ENCODE measurements at regions not wholly inside any gene's neighbourhood (a gene's known extent, or its start where the extent isn't known, plus 50 kb on each side); places are given as distances from the start of the nearest gene placed in this dataset.
A peak's percentile ranks its signal among the peaks of the same experiment; 100 is the strongest.

DNA sequence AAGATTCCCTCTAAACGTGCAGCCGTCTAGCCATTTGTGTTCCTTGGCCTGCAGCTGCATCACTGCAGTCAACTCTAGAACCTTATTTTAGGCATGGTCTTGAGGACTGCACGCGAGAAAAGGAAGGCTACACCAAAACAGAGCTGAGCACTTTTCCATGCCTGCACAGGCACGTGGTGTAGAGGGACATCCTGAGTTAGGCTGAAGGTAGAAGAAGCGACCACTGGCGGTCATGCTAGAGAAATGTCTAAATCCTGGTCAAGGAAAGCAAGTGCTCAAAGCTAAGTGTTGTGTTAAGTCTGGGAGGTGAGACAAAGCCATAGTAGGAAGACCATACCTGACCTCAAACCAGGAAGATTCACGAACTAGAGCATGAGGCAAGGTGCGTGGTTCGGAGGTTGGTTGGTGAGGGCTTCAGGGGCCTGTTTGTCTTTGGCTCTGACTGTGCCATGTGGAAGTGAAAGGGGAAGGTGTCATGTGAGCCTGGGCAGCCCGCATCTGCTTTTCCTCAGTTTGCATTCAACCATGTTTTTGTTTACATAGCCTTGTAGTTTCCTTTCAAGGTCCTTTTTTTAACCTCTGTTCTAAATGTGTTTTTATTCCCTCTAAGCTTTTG lies 203.8 kb downstream of the AASDH start:
- no peak for DNase-seq (ENCODE audit: low spot score in 2 of 2, unreplicated experiment in 2 of 2)
- peaks cover 14% of the 10 kb centered on the region for H3K36me3 Mint-ChIP-seq
- no peak for TF ChIP-seq CTCF (IDR thresholded peaks at IDR 0.05; ENCODE audit: unreplicated experiment)
- no peaks in the 10 kb centered on the region for H3K27me3 Mint-ChIP-seq (ENCODE audit: low read depth)
- H3K27ac Mint-ChIP-seq = no peak overlapping the region
- no peak overlapping the region for H3K4me3 Mint-ChIP-seq
- H3K9me3 Mint-ChIP-seq = no peaks in the 10 kb centered on the region
- H3K4me1 Mint-ChIP-seq = peaks cover 16% of the 10 kb centered on the region

GRCh38 chr4:56182356-56182755 lies 204.9 kb downstream of the AASDH start:
- Mint-ChIP-seq H3K4me3 (no peak overlapping the region), H3K27me3 (ENCODE audit: low read depth) (no peaks in the 10 kb centered on the region), H3K4me1 (peaks cover 14% of the 10 kb centered on the region), H3K36me3 (peaks cover 16% of the 10 kb centered on the region), H3K27ac (no peak overlapping the region), H3K9me3 (peaks cover 7% of the 10 kb centered on the region)
- DNase-seq (ENCODE audit: low spot score in 2 of 2, unreplicated experiment in 2 of 2) = no peak
- TF ChIP-seq CTCF (IDR thresholded peaks at IDR 0.05; ENCODE audit: unreplicated experiment) = no peak

DNA sequence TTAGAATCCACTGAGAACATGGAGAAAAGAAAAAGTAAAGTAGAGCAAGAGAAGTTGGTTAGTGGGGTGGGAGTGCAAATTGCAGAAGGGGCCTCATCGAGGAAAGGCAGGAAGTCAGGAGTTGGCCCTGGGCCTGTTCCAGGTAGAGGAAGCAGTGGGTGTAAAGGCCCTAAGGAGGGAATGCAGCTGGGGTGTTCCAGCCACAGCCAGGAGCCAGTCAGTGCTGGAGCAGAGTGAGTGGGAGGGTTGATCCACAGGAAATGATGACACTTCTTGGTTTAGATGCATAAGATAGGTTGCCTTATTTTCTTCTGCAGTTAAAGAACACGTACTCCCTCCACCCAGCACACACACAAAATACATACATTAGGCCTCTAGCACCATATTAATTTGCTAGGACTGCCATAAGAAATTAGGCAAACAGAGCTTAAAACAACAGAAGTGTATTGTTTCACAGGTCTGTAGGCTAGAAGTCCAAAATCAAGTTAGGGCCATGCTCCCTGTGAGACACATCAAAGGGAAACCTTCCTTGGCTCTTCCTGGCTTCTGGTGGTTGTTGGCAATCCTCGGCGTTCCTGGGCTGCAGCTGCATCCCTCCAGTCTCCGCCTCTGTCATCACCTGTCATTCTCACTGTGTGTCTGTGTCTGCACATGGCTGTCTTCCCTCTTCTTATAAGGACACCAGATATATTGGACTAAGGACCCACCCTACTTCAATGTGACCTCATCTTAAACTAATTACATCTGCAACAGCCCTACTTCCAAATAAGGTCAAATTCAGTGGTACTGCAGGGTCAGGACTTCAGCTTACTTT lies 205.9 kb downstream of the AASDH start:
- Mint-ChIP-seq H3K4me3 (no peak overlapping the region), H3K36me3 (peaks cover 21% of the 10 kb centered on the region), H3K4me1 (peaks cover 14% of the 10 kb centered on the region), H3K9me3 (peaks cover 13% of the 10 kb centered on the region), H3K27ac (peak overlapping the region; percentile 7), H3K27me3 (ENCODE audit: low read depth) (no peaks in the 10 kb centered on the region)
- no peak for TF ChIP-seq CTCF (IDR thresholded peaks at IDR 0.05; ENCODE audit: unreplicated experiment)
- no peak for DNase-seq (ENCODE audit: low spot score in 2 of 2, unreplicated experiment in 2 of 2)

DNA sequence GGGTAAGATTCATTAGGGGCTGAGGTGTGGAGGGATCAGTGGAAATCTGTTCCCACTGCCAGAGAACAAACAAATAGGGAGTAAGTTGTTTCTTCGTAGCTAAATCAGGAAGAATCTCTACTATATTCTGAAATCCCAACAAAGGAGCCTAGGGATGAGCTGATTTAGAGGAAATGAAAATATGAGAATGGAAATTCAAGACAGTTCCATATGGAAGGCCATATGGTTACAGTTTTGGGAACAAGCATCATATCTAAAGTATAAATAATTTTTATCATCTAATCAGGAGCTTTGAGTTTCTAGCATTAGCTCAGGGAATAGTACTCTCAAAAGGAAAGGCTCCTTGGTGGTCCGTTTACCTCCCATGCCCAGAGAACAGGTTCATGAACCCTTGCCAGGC lies 218.2 kb downstream of the AASDH start:
- no peak overlapping the region for H3K27ac Mint-ChIP-seq
- no peaks in the 10 kb centered on the region for H3K4me1 Mint-ChIP-seq
- DNase-seq (ENCODE audit: low spot score in 2 of 2, unreplicated experiment in 2 of 2) = no peak
- peaks cover 14% of the 10 kb centered on the region for H3K36me3 Mint-ChIP-seq
- no peaks in the 10 kb centered on the region for H3K27me3 Mint-ChIP-seq (ENCODE audit: low read depth)
- peaks cover 14% of the 10 kb centered on the region for H3K9me3 Mint-ChIP-seq
- no peak for TF ChIP-seq CTCF (IDR thresholded peaks at IDR 0.05; ENCODE audit: unreplicated experiment)
- H3K4me3 Mint-ChIP-seq = no peak overlapping the region

- Mint-ChIP-seq H3K9me3 (peaks cover 14% of the 10 kb centered on the region), H3K27ac (no peak overlapping the region), H3K27me3 (ENCODE audit: low read depth) (no peaks in the 10 kb centered on the region), H3K4me3 (no peak overlapping the region), H3K36me3 (peaks cover 7% of the 10 kb centered on the region), H3K4me1 (no peaks in the 10 kb centered on the region)
- TF ChIP-seq CTCF (IDR thresholded peaks at IDR 0.05; ENCODE audit: unreplicated experiment) = no peak
- DNase-seq (ENCODE audit: low spot score in 2 of 2, unreplicated experiment in 2 of 2) = no peak
Measured at GRCh38 chr4:56164907-56165306, 216.2 kb downstream of the CEP135 start.
